Naive thymus-derived CD4-positive, alpha-beta T cell (primary cell): ENCODE measurements at regions not wholly inside any gene's neighbourhood (a gene's known extent, or its start where the extent isn't known, plus 50 kb on each side); places are given as distances from the start of the nearest gene placed in this dataset.
A peak's percentile ranks its signal among the peaks of the same experiment; 100 is the strongest.

Source experiments
- ATAC-seq: fragments of 150-1000 bp; cut with Tn5 transposase; 2 replicates; pipeline ENCODE4 v1.10.0; 2021; ENCODE audit warnings: mild to moderate bottlenecking, moderate library complexity
- CTCF ChIA-PET: fragments of 350-600 bp; sonication (Branson Sonifier 250); formaldehyde crosslinking; loops from one replicate; lab custom pipeline; 2021; ENCODE audit warnings: antibody characterized with exemption; lab: Charles Lee
- POLR2A ChIA-PET: fragments of 350-600 bp; sonication (Branson Sonifier 250); formaldehyde crosslinking; loops from one replicate; lab custom pipeline; 2021; ENCODE audit warnings: antibody characterized with exemption, inconsistent platforms; lab: Charles Lee
- DNase-seq, 9 donors: peaks; one replicate each; pipeline versions ENCODE4 v3.0.0 to v3.0.0-alpha.2; 2020 to 2022; ENCODE audit warnings: mixed read lengths in 1 of 9
- H3K27ac ChIP-seq: one replicate; pipeline ENCODE4 v1.7.0; 2013; ENCODE audit warnings: mild to moderate bottlenecking, low read depth, low read length, moderate library complexity
- H3K27me3 ChIP-seq, 2 donors: one replicate each; pipeline ENCODE4 v1.7.0; 2013; ENCODE audit warnings: low read length in 2 of 2, mild to moderate bottlenecking in 2 of 2, moderate library complexity in 2 of 2; ENCODE audit not compliant: control insufficient read depth in 2 of 2, insufficient read depth in 2 of 2
- H3K36me3 ChIP-seq, 3 experiments: 1 replicate in 2 of 3; 2 replicates in 1 of 3; pipeline ENCODE4 v1.7.0; 2013; ENCODE audit warnings: low read length in 3 of 3, mild to moderate bottlenecking in 3 of 3, moderate library complexity in 1 of 3; ENCODE audit not compliant: insufficient read depth in 3 of 3, control insufficient read depth in 2 of 3
- H3K4me1 ChIP-seq, 2 donors: one replicate each; pipeline ENCODE4 v1.7.0; 2013; ENCODE audit warnings: low read length in 2 of 2, mild to moderate bottlenecking in 2 of 2, moderate library complexity in 1 of 2; ENCODE audit not compliant: control insufficient read depth in 2 of 2, insufficient read depth in 2 of 2
- H3K4me3 ChIP-seq: 2 replicates; pipeline ENCODE4 v1.7.0; 2013; ENCODE audit warnings: mild to moderate bottlenecking, low read length
- H3K9me3 ChIP-seq, 3 experiments: 1 replicate in 2 of 3; 2 replicates in 1 of 3; pipeline ENCODE4 v1.7.0; 2013; ENCODE audit warnings: low read length in 3 of 3; ENCODE audit not compliant: control insufficient read depth in 2 of 3
- H3K27ac Mint-ChIP-seq, 9 donors: one replicate each; pipeline ENCODE4 v1.8.0; 2020 to 2022; ENCODE audit warnings: mixed read lengths in 9 of 9, mild to moderate bottlenecking in 8 of 9, moderate library complexity in 5 of 9, inconsistent platforms in 2 of 9
- H3K27me3 Mint-ChIP-seq, 5 donors: one replicate each; pipeline ENCODE4 v1.8.0; 2021 to 2022; ENCODE audit warnings: mixed read lengths in 5 of 5, mild to moderate bottlenecking in 1 of 5
- H3K36me3 Mint-ChIP-seq, 5 donors: one replicate each; pipeline ENCODE4 v1.8.0; 2020 to 2022; ENCODE audit warnings: mixed read lengths in 5 of 5, mild to moderate bottlenecking in 3 of 5, inconsistent platforms in 1 of 5
- H3K4me1 Mint-ChIP-seq, 7 donors: one replicate each; pipeline ENCODE4 v1.8.0; 2020 to 2022; ENCODE audit warnings: mixed read lengths in 7 of 7, mild to moderate bottlenecking in 3 of 7, inconsistent platforms in 1 of 7
- H3K4me3 Mint-ChIP-seq, 10 donors: one replicate each; pipeline ENCODE4 v1.8.0; 2020 to 2022; ENCODE audit warnings: mild to moderate bottlenecking in 10 of 10, mixed read lengths in 10 of 10, moderate library complexity in 6 of 10, inconsistent platforms in 2 of 10
- H3K9me3 Mint-ChIP-seq, 11 donors: one replicate each; pipeline ENCODE4 v1.8.0; 2020 to 2022; ENCODE audit warnings: mixed read lengths in 11 of 11, mild to moderate bottlenecking in 4 of 11, inconsistent platforms in 1 of 11, moderate library complexity in 1 of 11
- intact Hi-C, 2 donors: fragments of 100-400 bp; cut with micrococcal nuclease; formaldehyde crosslinking; loops; one replicate each; pipeline ENCODE4 v1.15.1; 2023

DNA sequence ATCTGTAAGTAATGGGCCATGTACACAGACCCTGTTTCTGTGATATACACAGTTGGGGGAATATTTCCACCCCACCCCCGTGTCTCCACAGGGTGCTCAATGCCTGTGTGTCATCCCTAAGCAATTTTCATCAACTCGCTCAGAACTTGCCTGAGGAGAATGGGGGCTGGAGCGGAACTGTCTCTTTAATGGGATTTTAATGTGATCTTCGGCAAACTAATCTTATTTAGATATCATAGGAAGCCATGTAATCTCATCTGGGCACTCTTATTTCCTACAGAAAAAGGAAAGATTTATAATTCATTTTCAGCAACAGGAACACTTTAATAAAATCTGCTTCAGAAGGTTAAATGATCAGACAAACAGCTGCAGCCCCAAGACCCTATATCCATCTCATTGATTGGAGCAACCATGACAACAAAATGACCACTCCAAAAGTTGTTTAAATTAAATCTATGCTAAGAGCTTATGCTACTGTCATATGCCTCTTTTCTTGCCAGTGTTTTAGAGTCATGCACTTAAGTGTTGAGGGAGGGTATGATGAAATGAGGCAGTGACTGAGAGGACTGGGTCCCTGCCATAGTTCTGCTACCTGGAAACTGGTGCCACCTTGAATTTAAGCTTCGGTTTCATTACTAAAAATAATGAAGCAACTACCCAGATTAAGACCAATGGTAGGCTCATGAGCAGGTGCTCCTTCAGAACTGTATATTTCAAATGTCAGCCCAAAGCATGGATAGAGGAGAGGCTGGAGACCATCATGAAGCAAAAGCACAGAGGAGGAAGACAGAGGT lies 183.1 kb upstream of the DDX18 start:
- ATAC-seq (no peak), DNase-seq (no peak)
- no peaks in the 10 kb centered on the region for H3K36me3 ChIP-seq
- H3K9me3 ChIP-seq, result no peaks in the 10 kb centered on the region
- H3K9me3 Mint-ChIP-seq, result peaks cover 0 to 6% (median 0%) of the 10 kb centered on the region in 11 donors
- H3K27me3 ChIP-seq, result no peaks in the 10 kb centered on the region
- no peak overlapping the region for H3K4me3 Mint-ChIP-seq
- no peaks in the 10 kb centered on the region for H3K4me1 Mint-ChIP-seq
- H3K27ac ChIP-seq, result no peak overlapping the region
- intact Hi-C loops, result no loop called here
- H3K27ac Mint-ChIP-seq, result no peak overlapping the region
- H3K4me1 ChIP-seq, result no peaks in the 10 kb centered on the region
- no peaks in the 10 kb centered on the region for H3K36me3 Mint-ChIP-seq
- POLR2A ChIA-PET, result no interaction called here
- H3K27me3 Mint-ChIP-seq, result no peaks in the 10 kb centered on the region
- no peak overlapping the region for H3K4me3 ChIP-seq
- CTCF ChIA-PET, result no interaction called here

GRCh38 chr2:117635481-117635880 lies 179.0 kb upstream of the DDX18 start:
- peaks cover 0 to 5% (median 0%) of the 10 kb centered on the region in 5 donors for H3K27me3 Mint-ChIP-seq
- no peaks in the 10 kb centered on the region for H3K4me1 Mint-ChIP-seq
- Histone ChIP-seq H3K27ac (no peak overlapping the region), H3K27me3 (no peaks in the 10 kb centered on the region), H3K36me3 (no peaks in the 10 kb centered on the region), H3K9me3 (no peaks in the 10 kb centered on the region), H3K4me3 (no peak overlapping the region), H3K4me1 (no peaks in the 10 kb centered on the region)
- peak overlapping the region in 1 of 9 donors; percentile 38 for H3K27ac Mint-ChIP-seq
- intact Hi-C loops, result no loop called here
- ChIA-PET CTCF (no interaction called here), POLR2A (no interaction called here)
- H3K4me3 Mint-ChIP-seq, result no peak overlapping the region
- no peaks in the 10 kb centered on the region for H3K36me3 Mint-ChIP-seq
- DNase-seq (no peak), ATAC-seq (no peak)
- H3K9me3 Mint-ChIP-seq, result peaks cover 0 to 15% (median 4%) of the 10 kb centered on the region in 11 donors

DNA sequence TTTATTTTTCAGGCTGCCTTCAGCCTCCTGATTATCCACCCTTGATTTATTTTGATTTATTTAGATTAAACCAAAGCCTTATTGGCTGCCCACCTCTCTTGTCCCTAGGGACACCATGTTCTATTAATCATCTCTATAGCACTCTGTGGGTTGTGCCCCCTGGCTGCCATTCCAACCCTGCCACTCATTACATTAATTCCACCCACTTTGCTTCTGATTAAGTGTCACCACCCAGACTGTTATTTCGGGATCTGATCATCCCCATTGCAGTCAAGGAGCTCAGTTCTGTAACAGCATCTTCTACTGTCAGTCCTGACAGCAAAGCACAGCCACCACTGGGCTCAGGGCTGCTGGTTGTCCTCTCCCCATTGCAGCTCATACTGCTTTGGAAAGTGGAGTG lies 175.1 kb upstream of the DDX18 start:
- Mint-ChIP-seq H3K4me1 (no peaks in the 10 kb centered on the region), H3K27me3 (peaks cover 0 to 5% (median 5%) of the 10 kb centered on the region in 5 donors), H3K27ac (no peak overlapping the region), H3K4me3 (no peak overlapping the region), H3K36me3 (no peaks in the 10 kb centered on the region), H3K9me3 (peaks cover 0 to 12% (median 3%) of the 10 kb centered on the region in 11 donors)
- Histone ChIP-seq H3K4me3 (no peak overlapping the region), H3K4me1 (no peaks in the 10 kb centered on the region), H3K27ac (no peak overlapping the region), H3K9me3 (no peaks in the 10 kb centered on the region), H3K36me3 (no peaks in the 10 kb centered on the region), H3K27me3 (no peaks in the 10 kb centered on the region)
- ChIA-PET CTCF (no interaction called here), POLR2A (no interaction called here)
- intact Hi-C loops, result no loop called here
- no peak for ATAC-seq
- DNase-seq, result no peak

DNA sequence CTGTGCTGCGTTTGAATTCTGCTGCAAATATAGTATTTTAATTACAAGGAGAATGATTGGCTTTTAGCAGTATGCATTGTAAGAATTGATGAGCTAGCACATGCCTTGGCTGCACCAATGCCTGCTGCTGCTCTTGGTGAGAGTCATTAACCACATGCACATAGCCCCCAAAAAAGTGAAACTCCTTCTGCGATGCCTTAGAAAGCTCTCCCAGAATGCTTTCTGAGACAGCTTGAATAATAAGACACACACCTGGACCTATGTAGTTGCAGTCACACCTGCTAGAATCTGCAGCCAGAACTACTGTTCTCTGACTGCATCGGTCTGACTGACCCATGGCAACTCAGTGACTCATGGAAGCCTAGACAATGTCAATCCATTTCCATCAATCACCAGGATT lies 170.1 kb upstream of the DDX18 start:
- DNase-seq (no peak), ATAC-seq (no peak)
- Mint-ChIP-seq H3K9me3 (peaks cover 0 to 7% (median 5%) of the 10 kb centered on the region in 11 donors), H3K4me1 (no peaks in the 10 kb centered on the region), H3K36me3 (peaks cover 0 to 5% (median 0%) of the 10 kb centered on the region in 5 donors), H3K27ac (no peak overlapping the region), H3K27me3 (peaks cover 0 to 12% (median 6%) of the 10 kb centered on the region in 5 donors), H3K4me3 (no peak overlapping the region)
- Histone ChIP-seq H3K9me3 (no peaks in the 10 kb centered on the region), H3K4me3 (no peak overlapping the region), H3K27me3 (no peaks in the 10 kb centered on the region), H3K36me3 (no peaks in the 10 kb centered on the region), H3K27ac (no peak overlapping the region), H3K4me1 (no peaks in the 10 kb centered on the region)
- intact Hi-C loops, result no loop called here
- ChIA-PET POLR2A (no interaction called here), CTCF (no interaction called here)

- intact Hi-C loops, result no loop called here
- CTCF ChIA-PET, result no interaction called here
- no peaks in the 10 kb centered on the region for H3K27me3 ChIP-seq
- no peaks in the 10 kb centered on the region for H3K4me1 Mint-ChIP-seq
- H3K27me3 Mint-ChIP-seq, result peaks cover 0 to 12% (median 6%) of the 10 kb centered on the region in 5 donors
- no peaks in the 10 kb centered on the region for H3K4me1 ChIP-seq
- no peak overlapping the region for H3K4me3 ChIP-seq
- DNase-seq, result no peak
- ATAC-seq, result no peak
- peaks cover 0 to 6% (median 4%) of the 10 kb centered on the region in 11 donors for H3K9me3 Mint-ChIP-seq
- H3K27ac ChIP-seq, result no peak overlapping the region
- POLR2A ChIA-PET, result no interaction called here
- H3K36me3 Mint-ChIP-seq, result peaks cover 0 to 5% (median 0%) of the 10 kb centered on the region in 5 donors
- no peak overlapping the region for H3K4me3 Mint-ChIP-seq
- H3K9me3 ChIP-seq, result no peaks in the 10 kb centered on the region
- no peak overlapping the region for H3K27ac Mint-ChIP-seq
- no peaks in the 10 kb centered on the region for H3K36me3 ChIP-seq
Observed at GRCh38 chr2:117645458-117645857, 169.0 kb upstream of the DDX18 start.

DNA sequence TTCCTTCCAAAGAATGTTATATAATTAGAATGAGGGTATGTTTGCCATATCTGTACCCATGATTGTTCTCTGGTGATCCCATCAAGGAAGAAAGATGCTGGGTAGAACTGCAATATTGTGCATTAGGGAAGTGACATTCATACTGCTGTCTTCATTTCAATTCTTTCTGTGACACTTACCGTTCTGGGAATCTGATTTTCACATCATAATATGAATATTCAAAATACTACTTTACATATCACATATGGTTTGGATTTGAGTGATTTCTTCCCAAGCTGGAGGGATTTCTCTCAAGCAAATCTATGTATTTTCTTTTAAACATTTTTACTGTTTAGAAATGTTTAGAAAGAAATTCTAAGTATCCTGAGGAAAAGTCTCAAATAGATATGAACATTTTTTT lies 168.4 kb upstream of the DDX18 start:
- no peak overlapping the region for H3K27ac Mint-ChIP-seq
- Histone ChIP-seq H3K27me3 (no peaks in the 10 kb centered on the region), H3K9me3 (no peaks in the 10 kb centered on the region), H3K36me3 (no peaks in the 10 kb centered on the region), H3K4me1 (no peaks in the 10 kb centered on the region), H3K4me3 (no peak overlapping the region), H3K27ac (no peak overlapping the region)
- peaks cover 0 to 6% (median 4%) of the 10 kb centered on the region in 11 donors for H3K9me3 Mint-ChIP-seq
- intact Hi-C loops, result no loop called here
- no peak overlapping the region for H3K4me3 Mint-ChIP-seq
- ChIA-PET POLR2A (no interaction called here), CTCF (no interaction called here)
- DNase-seq, result no peak
- peaks cover 0 to 5% (median 0%) of the 10 kb centered on the region in 5 donors for H3K36me3 Mint-ChIP-seq
- no peaks in the 10 kb centered on the region for H3K4me1 Mint-ChIP-seq
- ATAC-seq, result no peak
- peaks cover 0 to 12% (median 6%) of the 10 kb centered on the region in 5 donors for H3K27me3 Mint-ChIP-seq

DNA sequence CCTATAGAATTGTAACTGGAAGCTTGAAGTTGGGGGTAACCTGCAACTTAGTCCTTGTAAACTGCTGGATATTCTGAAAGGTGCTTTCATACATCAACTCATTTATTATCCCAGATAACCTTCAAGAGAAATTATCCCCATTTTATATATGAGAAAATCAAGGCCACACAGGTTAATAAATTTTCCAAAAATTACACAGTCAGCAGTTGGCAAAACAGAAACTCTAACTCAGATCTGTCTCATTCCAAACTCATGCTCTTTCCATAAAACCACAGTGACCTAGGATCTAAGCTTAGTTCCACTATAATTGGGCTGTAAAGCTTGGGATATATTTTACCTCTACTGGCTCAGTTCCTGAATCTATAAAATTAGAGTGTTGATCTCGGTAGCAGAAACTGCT lies 167.6 kb upstream of the DDX18 start:
- DNase-seq, result no peak
- H3K4me1 ChIP-seq, result no peaks in the 10 kb centered on the region
- H3K9me3 Mint-ChIP-seq, result peaks cover 0 to 6% (median 4%) of the 10 kb centered on the region in 11 donors
- ChIA-PET CTCF (no interaction called here), POLR2A (no interaction called here)
- H3K4me3 Mint-ChIP-seq, result no peak overlapping the region
- no peaks in the 10 kb centered on the region for H3K4me1 Mint-ChIP-seq
- peaks cover 0 to 12% (median 6%) of the 10 kb centered on the region in 5 donors for H3K27me3 Mint-ChIP-seq
- no peak overlapping the region for H3K27ac ChIP-seq
- no peaks in the 10 kb centered on the region for H3K27me3 ChIP-seq
- ATAC-seq, result no peak
- no peak overlapping the region for H3K27ac Mint-ChIP-seq
- H3K36me3 Mint-ChIP-seq, result peaks cover 0 to 5% (median 0%) of the 10 kb centered on the region in 5 donors
- no peak overlapping the region for H3K4me3 ChIP-seq
- intact Hi-C loops, result no loop called here
- no peaks in the 10 kb centered on the region for H3K9me3 ChIP-seq
- no peaks in the 10 kb centered on the region for H3K36me3 ChIP-seq
